Mucosa of descending colon (tissue), 3 donors: ENCODE measurements at regions not wholly inside any gene's neighbourhood (a gene's known extent, or its start where the extent isn't known, plus 50 kb on each side); places are given as distances from the start of the nearest gene placed in this dataset.
"Not testable (repeated sequence)": the region's sequence is repeated elsewhere in the genome, so short reads cannot be mapped to it uniquely, and the experiment has no call there.

Source experiments
- ATAC-seq: fragments of 200-7000 bp; cut with Tn5 transposase; one replicate; pipeline ENCODE4 v1.9.1; 2020; ENCODE audit warnings: mild to moderate bottlenecking, moderate library complexity
- DNase-seq, 3 donors: peaks; one replicate each; pipeline ENCODE4 v3.0.0-alpha.2; 2020
- H3K36me3 ChIP-seq: fragments of 200-600 bp; one replicate; pipeline ENCODE4 v1.8.0; 2021; ENCODE audit warnings: low read depth, mild to moderate bottlenecking
- H3K4me1 ChIP-seq: fragments of 200-600 bp; one replicate; pipeline ENCODE4 v1.8.0; 2021; ENCODE audit warnings: low read depth, mild to moderate bottlenecking
- H3K4me3 ChIP-seq: fragments of 200-600 bp; one replicate; pipeline ENCODE4 v1.8.0; 2021; ENCODE audit warnings: mild to moderate bottlenecking
- H3K9me3 ChIP-seq: fragments of 200-600 bp; one replicate; pipeline ENCODE4 v1.8.0; 2021; ENCODE audit warnings: mild to moderate bottlenecking
- intact Hi-C, 2 donors: fragments of 100-400 bp; cut with DNase I in 1 of 2; cut with micrococcal nuclease in 1 of 2; formaldehyde crosslinking; loops; one replicate each; pipeline versions ENCODE4 v1.11.0 to v1.11.1; 2022; cut with DNase I, micrococcal nuclease
- TF ChIP-seq, protein P1 (sequence below): fragments of 200-600 bp; IDR thresholded peaks from one replicate; pipeline ENCODE4 v1.8.0; 2022; ENCODE audit warnings: antibody characterized with exemption, mild to moderate bottlenecking
- donor health status: DM: no; HTN: no; CAD: no; lungs with moderate emphysema.
- donor health status: DM: no; HTN: no; CAD: no.
- donor health status: DM: no; HTN: yes; CAD: no.

DNA sequence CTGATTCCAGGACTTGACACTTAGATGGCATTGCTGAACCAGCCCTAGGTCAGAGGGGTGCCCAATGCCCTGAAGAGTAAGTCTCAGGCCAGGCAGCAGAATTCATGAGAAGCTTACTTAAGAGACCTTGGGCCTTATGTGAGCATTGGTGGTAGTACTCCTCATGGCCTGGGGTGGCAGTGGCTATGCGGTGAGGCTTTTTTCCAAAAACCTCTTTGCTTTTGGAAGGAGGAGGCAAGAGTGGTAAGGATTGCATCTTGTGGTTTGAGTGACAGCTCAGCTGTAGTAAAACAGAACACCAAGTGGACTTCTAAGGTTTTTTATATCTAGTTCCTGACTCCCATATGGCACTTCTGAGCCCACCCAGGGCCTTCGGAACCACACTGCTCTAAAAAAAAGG is 459.0 kb upstream of the STEAP1 start:
- intact Hi-C loops: no loop called here
- DNase-seq (no peak), ATAC-seq (no peak)
- Histone ChIP-seq H3K36me3 (no peaks in the 10 kb centered on the region), H3K4me1 (no peaks in the 10 kb centered on the region), H3K4me3 (no peak overlapping the region), H3K9me3 (peaks cover 7% of the 10 kb centered on the region)
- TF ChIP-seq, protein P1, sequence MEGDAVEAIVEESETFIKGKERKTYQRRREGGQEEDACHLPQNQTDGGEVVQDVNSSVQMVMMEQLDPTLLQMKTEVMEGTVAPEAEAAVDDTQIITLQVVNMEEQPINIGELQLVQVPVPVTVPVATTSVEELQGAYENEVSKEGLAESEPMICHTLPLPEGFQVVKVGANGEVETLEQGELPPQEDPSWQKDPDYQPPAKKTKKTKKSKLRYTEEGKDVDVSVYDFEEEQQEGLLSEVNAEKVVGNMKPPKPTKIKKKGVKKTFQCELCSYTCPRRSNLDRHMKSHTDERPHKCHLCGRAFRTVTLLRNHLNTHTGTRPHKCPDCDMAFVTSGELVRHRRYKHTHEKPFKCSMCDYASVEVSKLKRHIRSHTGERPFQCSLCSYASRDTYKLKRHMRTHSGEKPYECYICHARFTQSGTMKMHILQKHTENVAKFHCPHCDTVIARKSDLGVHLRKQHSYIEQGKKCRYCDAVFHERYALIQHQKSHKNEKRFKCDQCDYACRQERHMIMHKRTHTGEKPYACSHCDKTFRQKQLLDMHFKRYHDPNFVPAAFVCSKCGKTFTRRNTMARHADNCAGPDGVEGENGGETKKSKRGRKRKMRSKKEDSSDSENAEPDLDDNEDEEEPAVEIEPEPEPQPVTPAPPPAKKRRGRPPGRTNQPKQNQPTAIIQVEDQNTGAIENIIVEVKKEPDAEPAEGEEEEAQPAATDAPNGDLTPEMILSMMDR: no peak

DNA sequence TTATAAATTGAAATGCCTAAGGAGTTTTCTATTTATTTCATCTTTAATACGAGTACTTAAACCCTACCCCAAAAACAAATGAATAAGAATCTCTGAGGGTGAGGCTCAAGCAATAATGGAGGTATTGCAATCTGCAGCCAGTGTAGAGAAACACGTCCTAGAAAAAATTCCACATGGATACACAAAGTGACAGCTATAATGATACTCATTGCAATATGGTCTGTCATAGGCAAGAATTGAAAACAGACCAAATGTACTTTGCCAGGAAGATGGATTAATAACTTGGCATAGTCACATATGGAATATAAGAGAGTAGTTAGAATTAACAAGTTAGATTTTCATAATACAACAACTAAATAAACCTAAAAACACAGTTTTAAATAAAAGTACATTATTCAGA is 440.1 kb upstream of the STEAP1 start:
- TF ChIP-seq, protein P1: no peak
- H3K4me1 ChIP-seq: no peaks in the 10 kb centered on the region
- H3K4me3 ChIP-seq: no peak overlapping the region
- no peak for ATAC-seq
- intact Hi-C loops: no loop called here
- no peaks in the 10 kb centered on the region for H3K36me3 ChIP-seq
- no peaks in the 10 kb centered on the region for H3K9me3 ChIP-seq
- DNase-seq: no peak

DNA sequence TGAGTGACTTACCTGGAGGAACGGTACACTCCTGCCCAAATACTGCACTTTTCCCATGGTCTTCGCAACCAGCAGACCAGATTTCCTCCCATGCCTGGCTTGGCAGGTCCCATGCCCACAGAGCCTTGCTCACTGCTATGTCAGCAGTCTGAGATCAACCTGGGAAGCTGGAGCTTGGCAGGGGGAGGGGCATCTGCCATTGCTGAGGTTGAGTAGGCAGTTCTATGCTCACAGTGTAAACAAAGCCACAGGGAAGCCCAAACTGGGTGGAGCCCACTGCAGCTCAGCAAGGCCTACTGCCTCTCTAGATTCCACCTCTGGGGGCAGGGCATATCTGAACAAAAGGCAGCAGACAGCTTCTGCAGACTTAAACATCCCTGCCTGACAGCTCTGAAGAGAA is 435.3 kb upstream of the STEAP1 start:
- DNase-seq: peak in 2 of 3 donors; percentile 28 to 29
- H3K4me3 ChIP-seq, H3K36me3 ChIP-seq, intact Hi-C loops, H3K9me3 ChIP-seq, ATAC-seq, H3K4me1 ChIP-seq: not testable (repeated sequence)

DNA sequence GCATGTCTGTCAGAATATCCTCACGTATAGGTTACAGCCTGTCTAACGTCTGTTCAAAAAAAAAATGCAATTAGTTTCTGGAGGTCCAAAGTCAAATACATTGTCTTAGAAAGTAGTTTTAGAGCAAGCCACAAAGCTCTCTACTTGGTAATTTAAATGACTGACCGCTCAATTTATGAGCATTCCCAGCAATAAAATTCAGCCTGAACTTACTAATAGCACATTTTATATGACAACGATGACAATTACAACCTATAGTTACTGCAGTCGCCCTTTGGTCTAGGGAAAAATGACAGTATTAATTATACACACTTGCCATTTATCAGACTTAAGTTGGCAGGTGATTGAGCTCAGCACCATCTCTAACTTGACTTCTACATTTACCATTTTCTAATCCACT is 425.8 kb upstream of the STEAP1 start:
- TF ChIP-seq, protein P1: no peak
- Histone ChIP-seq H3K4me1 (no peaks in the 10 kb centered on the region), H3K9me3 (no peaks in the 10 kb centered on the region), H3K36me3 (no peaks in the 10 kb centered on the region), H3K4me3 (no peak overlapping the region)
- ATAC-seq (no peak), DNase-seq (no peak)
- intact Hi-C loops: no loop called here

DNA sequence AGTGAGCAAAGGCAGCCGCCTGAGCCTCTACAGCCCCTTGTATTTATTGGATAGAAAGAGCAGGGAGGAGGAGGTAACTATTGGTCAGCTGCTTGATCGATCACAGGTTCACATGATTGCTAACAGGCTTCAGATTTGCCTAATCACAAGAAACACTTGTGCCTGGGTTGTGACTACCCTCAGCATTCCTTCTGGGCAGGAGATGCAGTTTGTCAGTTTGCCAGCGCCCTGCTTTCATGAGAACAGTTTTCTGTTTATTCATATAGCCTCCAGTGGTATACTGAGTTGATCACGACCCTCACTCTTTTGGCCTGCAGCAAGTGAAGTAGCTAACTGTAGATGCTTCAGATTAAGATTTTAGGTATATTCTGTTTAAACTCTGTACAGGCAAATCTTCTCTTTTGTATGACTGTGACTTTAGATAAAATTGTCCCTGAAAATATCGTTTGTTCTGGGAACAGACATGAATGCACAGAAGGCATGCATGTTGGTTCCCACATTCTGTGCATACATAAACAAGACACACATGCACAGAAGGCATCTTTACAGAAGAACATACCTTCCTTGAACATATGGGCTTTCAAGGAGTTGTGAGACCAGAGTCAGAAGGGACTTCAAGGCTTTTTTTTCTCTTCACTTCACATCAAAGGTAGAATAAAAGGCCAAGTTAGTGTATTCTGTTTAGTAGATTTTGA is 422.4 kb upstream of the STEAP1 start:
- no peaks in the 10 kb centered on the region for H3K9me3 ChIP-seq
- TF ChIP-seq, protein P1: no peak
- H3K36me3 ChIP-seq: no peaks in the 10 kb centered on the region
- intact Hi-C loops: no loop called here
- DNase-seq (no peak), ATAC-seq (no peak)
- no peak overlapping the region for H3K4me3 ChIP-seq
- no peaks in the 10 kb centered on the region for H3K4me1 ChIP-seq

DNA sequence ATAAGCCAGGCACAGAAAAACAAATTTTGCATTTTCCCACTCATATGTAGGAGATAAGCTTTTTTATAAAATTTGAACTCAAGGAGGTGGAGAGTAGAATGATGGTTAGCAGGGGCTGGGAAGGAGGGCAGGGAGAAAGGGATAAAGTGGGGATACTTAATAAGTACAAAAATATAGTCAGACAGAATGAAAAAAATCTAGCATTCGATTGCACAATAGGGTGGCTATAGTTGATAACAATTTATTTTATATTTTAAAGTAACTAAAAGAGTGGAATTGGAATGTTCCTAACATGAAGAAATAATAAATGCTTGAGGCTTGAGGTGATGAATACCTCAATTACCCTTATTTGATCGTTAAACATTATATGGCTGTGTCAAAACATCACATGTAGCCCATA is 415.7 kb upstream of the STEAP1 start:
- TF ChIP-seq, protein P1: no peak
- DNase-seq (no peak), ATAC-seq (no peak)
- H3K4me1 ChIP-seq: no peaks in the 10 kb centered on the region
- intact Hi-C loops: no loop called here
- no peak overlapping the region for H3K4me3 ChIP-seq
- no peaks in the 10 kb centered on the region for H3K9me3 ChIP-seq
- no peaks in the 10 kb centered on the region for H3K36me3 ChIP-seq
